Naive thymus-derived CD4-positive, alpha-beta T cell (primary cell): ENCODE measurements at regions not wholly inside any gene's neighbourhood (a gene's known extent, or its start where the extent isn't known, plus 50 kb on each side); places are given as distances from the start of the nearest gene placed in this dataset.

ENCODE experiments used
- ATAC-seq: fragments of 150-1000 bp; cut with Tn5 transposase; 2 replicates; pipeline ENCODE4 v1.10.0; 2021; ENCODE audit warnings: mild to moderate bottlenecking, moderate library complexity
- CTCF ChIA-PET: fragments of 350-600 bp; sonication (Branson Sonifier 250); formaldehyde crosslinking; loops from one replicate; lab custom pipeline; 2021; ENCODE audit warnings: antibody characterized with exemption; lab: Charles Lee
- POLR2A ChIA-PET: fragments of 350-600 bp; sonication (Branson Sonifier 250); formaldehyde crosslinking; loops from one replicate; lab custom pipeline; 2021; ENCODE audit warnings: antibody characterized with exemption, inconsistent platforms; lab: Charles Lee
- DNase-seq, 9 donors: peaks; one replicate each; pipeline versions ENCODE4 v3.0.0 to v3.0.0-alpha.2; 2020 to 2022; ENCODE audit warnings: mixed read lengths in 1 of 9
- H3K27ac ChIP-seq: one replicate; pipeline ENCODE4 v1.7.0; 2013; ENCODE audit warnings: mild to moderate bottlenecking, low read depth, low read length, moderate library complexity
- H3K27me3 ChIP-seq, 2 donors: one replicate each; pipeline ENCODE4 v1.7.0; 2013; ENCODE audit warnings: low read length in 2 of 2, mild to moderate bottlenecking in 2 of 2, moderate library complexity in 2 of 2; ENCODE audit not compliant: control insufficient read depth in 2 of 2, insufficient read depth in 2 of 2
- H3K36me3 ChIP-seq, 3 experiments: 1 replicate in 2 of 3; 2 replicates in 1 of 3; pipeline ENCODE4 v1.7.0; 2013; ENCODE audit warnings: low read length in 3 of 3, mild to moderate bottlenecking in 3 of 3, moderate library complexity in 1 of 3; ENCODE audit not compliant: insufficient read depth in 3 of 3, control insufficient read depth in 2 of 3
- H3K4me1 ChIP-seq, 2 donors: one replicate each; pipeline ENCODE4 v1.7.0; 2013; ENCODE audit warnings: low read length in 2 of 2, mild to moderate bottlenecking in 2 of 2, moderate library complexity in 1 of 2; ENCODE audit not compliant: control insufficient read depth in 2 of 2, insufficient read depth in 2 of 2
- H3K4me3 ChIP-seq: 2 replicates; pipeline ENCODE4 v1.7.0; 2013; ENCODE audit warnings: mild to moderate bottlenecking, low read length
- H3K9me3 ChIP-seq, 3 experiments: 1 replicate in 2 of 3; 2 replicates in 1 of 3; pipeline ENCODE4 v1.7.0; 2013; ENCODE audit warnings: low read length in 3 of 3; ENCODE audit not compliant: control insufficient read depth in 2 of 3
- H3K27ac Mint-ChIP-seq, 9 donors: one replicate each; pipeline ENCODE4 v1.8.0; 2020 to 2022; ENCODE audit warnings: mixed read lengths in 9 of 9, mild to moderate bottlenecking in 8 of 9, moderate library complexity in 5 of 9, inconsistent platforms in 2 of 9
- H3K27me3 Mint-ChIP-seq, 5 donors: one replicate each; pipeline ENCODE4 v1.8.0; 2021 to 2022; ENCODE audit warnings: mixed read lengths in 5 of 5, mild to moderate bottlenecking in 1 of 5
- H3K36me3 Mint-ChIP-seq, 5 donors: one replicate each; pipeline ENCODE4 v1.8.0; 2020 to 2022; ENCODE audit warnings: mixed read lengths in 5 of 5, mild to moderate bottlenecking in 3 of 5, inconsistent platforms in 1 of 5
- H3K4me1 Mint-ChIP-seq, 7 donors: one replicate each; pipeline ENCODE4 v1.8.0; 2020 to 2022; ENCODE audit warnings: mixed read lengths in 7 of 7, mild to moderate bottlenecking in 3 of 7, inconsistent platforms in 1 of 7
- H3K4me3 Mint-ChIP-seq, 10 donors: one replicate each; pipeline ENCODE4 v1.8.0; 2020 to 2022; ENCODE audit warnings: mild to moderate bottlenecking in 10 of 10, mixed read lengths in 10 of 10, moderate library complexity in 6 of 10, inconsistent platforms in 2 of 10
- H3K9me3 Mint-ChIP-seq, 11 donors: one replicate each; pipeline ENCODE4 v1.8.0; 2020 to 2022; ENCODE audit warnings: mixed read lengths in 11 of 11, mild to moderate bottlenecking in 4 of 11, inconsistent platforms in 1 of 11, moderate library complexity in 1 of 11
- intact Hi-C, 2 donors: fragments of 100-400 bp; cut with micrococcal nuclease; formaldehyde crosslinking; loops; one replicate each; pipeline ENCODE4 v1.15.1; 2023

DNA sequence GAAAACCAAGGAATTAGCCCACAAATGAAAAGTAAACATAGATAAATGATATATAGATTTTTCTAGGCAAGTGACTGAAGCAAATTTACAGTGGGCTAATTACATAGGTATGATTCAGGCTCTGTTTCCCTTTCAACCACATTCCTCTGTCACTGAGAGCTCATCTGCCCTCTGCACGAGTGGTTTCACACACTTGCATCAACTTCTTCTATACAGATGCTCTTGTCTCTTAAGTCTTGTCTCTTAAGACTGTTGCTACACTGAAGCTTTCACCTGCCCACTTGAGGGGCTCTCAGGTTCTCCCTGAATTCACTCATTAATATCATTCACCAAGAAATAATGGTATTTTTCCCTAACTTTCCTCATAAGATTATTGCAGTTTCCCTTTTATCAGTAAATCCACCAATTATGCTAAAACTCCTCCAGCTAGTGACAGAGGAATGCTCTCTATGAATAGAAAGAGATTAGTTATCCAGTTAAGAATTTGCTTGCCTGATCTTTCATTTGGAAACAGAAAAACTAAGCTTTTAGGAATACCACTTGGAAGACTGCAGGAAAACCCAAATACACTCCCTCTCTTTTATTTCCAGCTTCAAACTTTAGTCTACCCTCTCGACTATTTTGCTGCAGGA, 95.7 kb downstream of the ELAPOR2 start:
- H3K4me1 Mint-ChIP-seq: peaks cover 0 to 7% (median 0%) of the 10 kb centered on the region in 7 donors
- ATAC-seq (no peak), DNase-seq (no peak)
- no peak overlapping the region for H3K27ac ChIP-seq
- peaks cover 0 to 1% (median 0%) of the 10 kb centered on the region in 11 donors for H3K9me3 Mint-ChIP-seq
- H3K4me3 Mint-ChIP-seq: no peak overlapping the region
- H3K9me3 ChIP-seq: no peaks in the 10 kb centered on the region
- POLR2A ChIA-PET: no interaction called here
- H3K27ac Mint-ChIP-seq: no peak overlapping the region
- no peaks in the 10 kb centered on the region for H3K27me3 ChIP-seq
- intact Hi-C loops: no loop called here
- CTCF ChIA-PET: no interaction called here
- no peaks in the 10 kb centered on the region for H3K4me1 ChIP-seq
- no peak overlapping the region for H3K4me3 ChIP-seq
- H3K36me3 ChIP-seq: no peaks in the 10 kb centered on the region
- H3K36me3 Mint-ChIP-seq: peaks cover 0 to 3% (median 0%) of the 10 kb centered on the region in 5 donors
- peaks cover 0 to 12% (median 1%) of the 10 kb centered on the region in 5 donors for H3K27me3 Mint-ChIP-seq

- Histone ChIP-seq H3K9me3 (no peaks in the 10 kb centered on the region), H3K4me1 (no peaks in the 10 kb centered on the region), H3K36me3 (no peaks in the 10 kb centered on the region), H3K4me3 (no peak overlapping the region), H3K27ac (no peak overlapping the region), H3K27me3 (no peaks in the 10 kb centered on the region)
- H3K4me3 Mint-ChIP-seq: no peak overlapping the region
- peaks cover 0 to 12% (median 1%) of the 10 kb centered on the region in 5 donors for H3K27me3 Mint-ChIP-seq
- peaks cover 0 to 1% (median 0%) of the 10 kb centered on the region in 11 donors for H3K9me3 Mint-ChIP-seq
- ChIA-PET CTCF (no interaction called here), POLR2A (no interaction called here)
- peaks cover 0 to 3% (median 0%) of the 10 kb centered on the region in 5 donors for H3K36me3 Mint-ChIP-seq
- peaks cover 0 to 7% (median 0%) of the 10 kb centered on the region in 7 donors for H3K4me1 Mint-ChIP-seq
- no peak overlapping the region for H3K27ac Mint-ChIP-seq
- no peak for DNase-seq
- intact Hi-C loops: no loop called here
- no peak for ATAC-seq
These were observed 96.8 kb downstream of the ELAPOR2 start for GRCh38 chr7:86962623-86963022.

DNA sequence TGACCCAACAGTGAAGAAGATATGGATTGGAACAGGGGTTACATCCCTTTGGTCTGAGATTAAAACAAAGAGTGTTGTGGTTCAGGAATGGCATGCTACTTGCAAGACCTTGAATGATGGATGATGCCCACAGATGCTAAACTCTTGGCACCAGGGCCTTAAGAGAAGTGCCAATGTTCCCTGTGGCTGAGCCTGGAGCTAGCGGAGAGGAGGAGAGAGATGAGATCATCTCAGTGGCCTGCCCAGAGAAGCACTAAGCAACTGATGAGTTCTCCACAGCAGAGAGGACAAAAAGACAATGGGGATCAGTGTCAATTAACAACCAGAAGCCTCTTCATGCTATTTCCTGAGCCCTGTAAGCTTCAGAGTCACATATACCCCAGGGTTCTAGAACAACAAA, 97.8 kb downstream of the ELAPOR2 start:
- ChIA-PET POLR2A (no interaction called here), CTCF (no interaction called here)
- Histone ChIP-seq H3K9me3 (no peaks in the 10 kb centered on the region), H3K4me1 (no peaks in the 10 kb centered on the region), H3K36me3 (no peaks in the 10 kb centered on the region), H3K4me3 (no peak overlapping the region), H3K27ac (no peak overlapping the region), H3K27me3 (no peaks in the 10 kb centered on the region)
- Mint-ChIP-seq H3K36me3 (peaks cover 0 to 3% (median 0%) of the 10 kb centered on the region in 5 donors), H3K4me3 (no peak overlapping the region), H3K4me1 (peaks cover 0 to 7% (median 0%) of the 10 kb centered on the region in 7 donors), H3K27ac (no peak overlapping the region), H3K27me3 (peaks cover 0 to 12% (median 1%) of the 10 kb centered on the region in 5 donors), H3K9me3 (peaks cover 0 to 1% (median 0%) of the 10 kb centered on the region in 11 donors)
- intact Hi-C loops: no loop called here
- DNase-seq: no peak
- no peak for ATAC-seq

GRCh38 chr7:86958380-86958779, 101.1 kb downstream of the ELAPOR2 start:
- intact Hi-C loops: no loop called here
- Histone ChIP-seq H3K9me3 (no peaks in the 10 kb centered on the region), H3K4me3 (no peak overlapping the region), H3K4me1 (no peaks in the 10 kb centered on the region), H3K27me3 (no peaks in the 10 kb centered on the region), H3K36me3 (no peaks in the 10 kb centered on the region), H3K27ac (no peak overlapping the region)
- no peak overlapping the region for H3K27ac Mint-ChIP-seq
- H3K4me1 Mint-ChIP-seq: peaks cover 0 to 7% (median 0%) of the 10 kb centered on the region in 7 donors
- ChIA-PET POLR2A (no interaction called here), CTCF (no interaction called here)
- peaks cover 0 to 8% (median 4%) of the 10 kb centered on the region in 5 donors for H3K27me3 Mint-ChIP-seq
- ATAC-seq (no peak), DNase-seq (no peak)
- no peak overlapping the region for H3K4me3 Mint-ChIP-seq
- peaks cover 0 to 1% (median 0%) of the 10 kb centered on the region in 11 donors for H3K9me3 Mint-ChIP-seq
- peaks cover 0 to 3% (median 0%) of the 10 kb centered on the region in 5 donors for H3K36me3 Mint-ChIP-seq

DNA sequence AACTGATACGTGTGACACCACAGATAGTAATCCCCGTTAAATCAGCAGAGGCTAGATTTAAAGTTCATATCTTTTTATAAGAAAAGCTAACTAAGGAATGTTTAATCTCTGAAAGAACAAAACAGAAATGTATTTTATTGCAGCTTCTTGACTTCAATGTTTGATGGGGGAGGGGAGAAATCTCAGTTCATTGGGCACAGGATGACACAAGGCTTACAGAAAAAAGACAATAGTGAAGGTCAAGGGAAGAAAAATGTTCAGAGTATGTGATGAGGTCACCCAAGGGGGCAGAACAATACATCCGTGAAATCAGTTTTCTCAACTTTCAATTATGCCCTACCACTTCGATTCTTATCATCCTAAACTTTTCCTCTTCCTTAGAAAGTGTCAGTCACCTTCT, 102.9 kb downstream of the ELAPOR2 start:
- Mint-ChIP-seq H3K36me3 (peaks cover 0 to 3% (median 0%) of the 10 kb centered on the region in 5 donors), H3K9me3 (peaks cover 0 to 1% (median 0%) of the 10 kb centered on the region in 11 donors), H3K4me3 (no peak overlapping the region), H3K27me3 (peaks cover 0 to 6% (median 4%) of the 10 kb centered on the region in 5 donors), H3K4me1 (peaks cover 0 to 5% (median 0%) of the 10 kb centered on the region in 7 donors), H3K27ac (no peak overlapping the region)
- Histone ChIP-seq H3K36me3 (no peaks in the 10 kb centered on the region), H3K27ac (no peak overlapping the region), H3K4me3 (no peak overlapping the region), H3K9me3 (no peaks in the 10 kb centered on the region), H3K27me3 (no peaks in the 10 kb centered on the region), H3K4me1 (no peaks in the 10 kb centered on the region)
- intact Hi-C loops: loop anchor here in 1 of 2 donors (2.0 kb wide), 1 partner anchor 22 kb away; no protein-coding TSS in a partner anchor
- POLR2A ChIA-PET: no interaction called here
- CTCF ChIA-PET: interaction anchor here (0.7 kb wide), 1 partner anchor 260 kb away, joined by 3 read pairs; no protein-coding TSS in a partner anchor
- DNase-seq (no peak), ATAC-seq (no peak)

GRCh38 chr7:86955895-86956503, 103.5 kb downstream of the ELAPOR2 start:
- H3K9me3 ChIP-seq: no peaks in the 10 kb centered on the region
- H3K4me1 Mint-ChIP-seq: peaks cover 0 to 5% (median 0%) of the 10 kb centered on the region in 7 donors
- CTCF ChIA-PET: interaction anchor here (0.7 kb wide), 1 partner anchor 261 kb away, joined by 3 read pairs; no protein-coding TSS in a partner anchor
- no peak overlapping the region for H3K27ac ChIP-seq
- intact Hi-C loops: loop anchor here in 1 of 2 donors (2.0 kb wide), 1 partner anchor 23 kb away; no protein-coding TSS in a partner anchor
- ATAC-seq (no peak), DNase-seq (no peak)
- H3K27me3 Mint-ChIP-seq: peaks cover 0 to 4% (median 0%) of the 10 kb centered on the region in 5 donors
- H3K4me3 ChIP-seq: no peak overlapping the region
- no peak overlapping the region for H3K4me3 Mint-ChIP-seq
- peaks cover 0 to 3% (median 0%) of the 10 kb centered on the region in 5 donors for H3K36me3 Mint-ChIP-seq
- POLR2A ChIA-PET: no interaction called here
- H3K9me3 Mint-ChIP-seq: peaks cover 0 to 1% (median 0%) of the 10 kb centered on the region in 11 donors
- H3K27me3 ChIP-seq: no peaks in the 10 kb centered on the region
- no peak overlapping the region for H3K27ac Mint-ChIP-seq
- no peaks in the 10 kb centered on the region for H3K36me3 ChIP-seq
- no peaks in the 10 kb centered on the region for H3K4me1 ChIP-seq
